Kasumi-1 (cell line): ENCODE measurements at regions not wholly inside any gene's neighbourhood (a gene's known extent, or its start where the extent isn't known, plus 50 kb on each side); places are given as distances from the start of the nearest gene placed in this dataset.
A peak's percentile ranks its signal among the peaks of the same experiment; 100 is the strongest.
"Not testable (repeated sequence)": the region's sequence is repeated elsewhere in the genome, so short reads cannot be mapped to it uniquely, and the experiment has no call there.

ENCODE experiments used
- DNase-seq, 2 experiments: peaks; one replicate each; lab custom pipeline; 2025; lab: John Stamatoyannopoulos, UW

GRCh38 chr18:22701795-22702194, 231.3 kb upstream of the RBBP8 start:
- no peak for DNase-seq

DNA sequence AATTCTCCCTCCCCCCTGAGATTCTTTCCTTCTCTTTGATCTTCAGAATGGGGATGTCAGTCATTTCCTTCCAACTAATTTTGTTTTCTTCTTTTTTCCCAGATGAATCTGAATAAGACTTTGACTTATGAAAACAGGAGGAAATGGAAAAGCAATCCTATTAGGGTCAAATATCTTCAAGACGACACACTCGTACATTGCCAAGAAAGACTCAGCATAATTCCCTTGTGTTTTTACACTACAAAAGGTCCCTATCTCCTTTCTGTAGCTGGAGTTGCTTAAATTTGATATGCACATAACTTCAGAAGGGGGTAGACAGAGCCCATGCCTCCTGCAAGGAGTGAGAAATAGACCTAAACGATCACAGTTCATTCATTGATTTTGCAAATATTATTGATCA, 230.3 kb upstream of the RBBP8 start:
- DNase-seq: no peak

DNA sequence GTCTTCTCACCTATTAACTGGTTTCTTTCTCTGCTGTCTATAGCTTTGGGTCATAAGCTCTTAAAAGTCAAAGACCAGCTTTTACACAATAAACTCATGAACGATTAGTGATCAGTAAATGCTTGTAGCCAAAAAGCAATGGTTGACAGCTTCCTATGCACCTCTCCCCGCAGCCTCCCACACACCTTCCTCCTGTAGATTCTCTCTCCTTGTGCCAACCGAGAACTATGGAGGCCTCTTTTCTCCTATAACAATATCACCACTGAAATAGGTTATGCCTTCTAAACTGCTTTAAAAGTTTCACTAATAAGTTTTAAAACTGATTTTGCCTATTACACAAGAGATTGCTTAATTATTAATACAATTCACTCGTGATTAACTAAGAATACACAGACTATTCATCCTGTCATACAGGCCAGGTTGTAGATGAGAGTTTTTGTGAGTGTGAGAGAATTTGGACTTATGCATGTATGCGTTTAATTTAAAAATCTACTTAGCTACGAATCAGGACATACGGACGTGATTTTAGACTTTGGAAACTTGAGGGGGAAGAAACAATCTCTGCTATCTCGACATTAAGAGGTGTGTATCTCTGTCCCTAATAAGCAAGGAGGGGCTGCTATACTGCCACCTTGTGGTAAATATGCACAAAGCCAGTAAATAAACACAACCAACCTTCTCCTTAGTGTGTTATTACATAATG, 229.1 kb upstream of the RBBP8 start:
- DNase-seq: peak; percentile 44 to 55

DNA sequence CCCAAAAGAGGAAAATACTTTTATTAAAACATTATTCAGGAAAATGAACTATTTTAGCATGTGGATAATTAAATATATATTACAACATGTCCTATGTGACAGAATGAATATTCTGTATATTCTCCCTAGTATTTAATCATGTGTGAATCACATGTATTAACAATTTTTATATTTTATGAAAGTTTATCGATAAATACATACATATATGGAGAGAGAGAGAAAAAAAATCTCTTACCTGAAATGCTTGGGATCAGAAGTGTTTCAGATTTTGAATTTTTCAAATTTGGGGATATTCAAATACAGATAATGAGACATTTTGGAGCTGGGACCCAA, 228.6 kb upstream of the RBBP8 start:
- no peak for DNase-seq

DNA sequence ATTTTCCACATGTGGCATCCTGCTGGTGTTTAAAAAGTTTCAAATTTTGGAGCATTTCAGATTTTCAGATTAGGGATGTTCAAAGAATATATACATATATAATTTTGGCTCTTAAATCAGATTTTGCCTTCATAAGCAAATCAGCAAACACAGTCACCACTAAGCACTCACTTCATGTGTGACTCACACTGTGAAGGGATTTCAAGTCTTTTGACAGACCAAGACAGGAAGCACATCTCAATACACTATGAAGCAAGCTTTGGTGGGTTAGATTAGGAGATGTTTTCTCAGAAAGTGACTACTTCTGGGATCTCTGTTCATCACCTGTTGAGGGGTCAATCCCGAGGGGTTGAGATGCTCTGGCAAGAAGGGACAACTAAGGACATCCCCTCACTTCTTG, 227.8 kb upstream of the RBBP8 start:
- DNase-seq: peak in 1 of 2 experiments; percentile 2

GRCh38 chr18:22706025-22706424, 227.1 kb upstream of the RBBP8 start:
- DNase-seq: not testable (repeated sequence)

- DNase-seq: no peak
Measured at GRCh38 chr18:22709288-22710060, 223.7 kb upstream of the RBBP8 start.

DNA sequence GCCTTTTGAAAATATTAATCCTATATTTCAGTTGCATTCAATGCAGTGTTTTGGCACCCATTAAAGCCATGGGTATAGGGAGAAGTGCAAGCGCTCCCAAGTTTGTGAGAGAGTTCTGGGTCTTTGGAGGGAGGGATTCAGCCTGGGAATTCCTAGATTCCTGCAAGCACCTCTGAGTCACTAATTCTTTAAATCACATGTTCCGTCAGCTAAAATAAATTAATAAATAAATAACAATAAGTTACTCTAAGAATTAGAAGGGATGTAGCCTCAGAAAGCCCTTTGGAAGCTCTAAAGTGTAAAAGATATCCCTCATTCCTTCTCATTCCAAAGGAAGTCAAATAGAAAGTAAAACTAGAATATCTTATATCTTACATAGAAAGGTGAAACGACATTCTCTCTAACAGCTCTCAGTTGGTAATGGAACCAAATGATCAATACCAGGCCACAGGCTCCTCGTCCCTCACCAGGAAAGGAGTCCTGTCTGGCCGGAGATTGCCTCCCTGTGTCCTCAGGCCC, 222.4 kb upstream of the RBBP8 start:
- no peak for DNase-seq

DNA sequence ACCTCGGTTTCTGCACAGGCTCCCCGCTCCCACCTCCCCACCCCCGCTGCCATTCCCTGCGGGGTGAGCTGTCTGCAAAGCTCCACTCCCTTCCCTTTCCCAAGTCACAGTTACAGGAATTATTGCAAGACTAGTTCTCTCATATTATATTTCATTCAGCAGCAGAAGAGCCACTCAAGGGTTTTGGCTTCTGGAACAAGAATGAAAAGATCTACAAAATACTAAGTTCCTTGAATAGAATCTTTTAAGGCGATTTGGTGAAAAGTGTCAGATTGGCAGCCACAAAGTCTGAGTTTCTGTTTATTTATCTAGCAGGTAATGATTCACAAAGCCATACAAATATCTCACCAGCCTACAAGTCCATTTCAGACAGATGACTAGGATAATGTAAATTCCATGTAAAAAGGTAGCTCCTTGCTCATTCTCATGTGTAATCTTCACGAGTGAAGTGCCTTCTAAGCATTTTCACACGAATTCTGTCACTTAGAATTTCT, 221.9 kb upstream of the RBBP8 start:
- no peak for DNase-seq

DNA sequence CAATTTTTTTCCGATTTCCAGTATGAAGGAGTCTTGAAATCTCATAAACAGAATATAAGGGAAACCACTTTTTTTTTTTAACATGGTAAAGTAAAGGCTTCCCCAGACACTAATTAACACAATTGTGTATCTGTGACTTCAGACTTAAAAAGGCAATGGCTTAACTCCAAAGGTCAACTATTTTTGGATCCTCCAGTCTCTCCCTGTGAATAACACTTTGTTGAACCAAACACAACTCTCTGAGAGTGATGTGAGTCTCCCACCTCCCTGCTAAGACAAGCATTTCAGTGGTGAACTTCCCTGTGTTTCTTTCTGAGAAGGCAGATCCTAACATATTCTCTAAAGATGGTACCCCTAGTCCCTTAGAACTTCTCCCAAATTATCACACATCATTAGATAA, 219.6 kb upstream of the RBBP8 start:
- DNase-seq: no peak

- DNase-seq: not testable (repeated sequence)
Measured at GRCh38 chr18:22717536-22717935, 215.6 kb upstream of the RBBP8 start.

- DNase-seq: no peak
Measured at GRCh38 chr18:22723221-22723620, 209.9 kb upstream of the RBBP8 start.

- no peak for DNase-seq
Measured at GRCh38 chr18:22723773-22724172, 209.4 kb upstream of the RBBP8 start.

DNA sequence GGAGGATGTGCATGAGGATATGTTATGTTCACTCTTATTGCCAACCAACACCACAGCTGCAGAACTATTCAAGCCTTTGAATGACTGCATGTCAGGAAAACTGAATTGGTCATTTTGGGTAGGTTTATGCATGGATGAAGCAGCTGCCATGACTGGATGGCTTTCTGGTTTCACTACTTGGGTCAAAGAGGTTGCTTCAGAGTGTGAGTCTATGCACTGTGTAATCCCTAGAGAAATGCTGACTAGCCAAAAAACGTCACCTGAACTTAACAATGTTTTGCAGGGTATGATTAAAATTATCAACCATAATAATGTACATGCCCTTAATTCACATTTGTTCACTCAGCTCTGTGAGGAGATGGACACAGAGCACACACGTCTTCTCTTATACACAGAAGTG, 206.7 kb upstream of the RBBP8 start:
- DNase-seq: no peak

- no peak for DNase-seq
Measured at GRCh38 chr18:22728016-22728415, 205.1 kb upstream of the RBBP8 start.

GRCh38 chr18:22728481-22729105, 204.5 kb upstream of the RBBP8 start:
- no peak for DNase-seq

DNA sequence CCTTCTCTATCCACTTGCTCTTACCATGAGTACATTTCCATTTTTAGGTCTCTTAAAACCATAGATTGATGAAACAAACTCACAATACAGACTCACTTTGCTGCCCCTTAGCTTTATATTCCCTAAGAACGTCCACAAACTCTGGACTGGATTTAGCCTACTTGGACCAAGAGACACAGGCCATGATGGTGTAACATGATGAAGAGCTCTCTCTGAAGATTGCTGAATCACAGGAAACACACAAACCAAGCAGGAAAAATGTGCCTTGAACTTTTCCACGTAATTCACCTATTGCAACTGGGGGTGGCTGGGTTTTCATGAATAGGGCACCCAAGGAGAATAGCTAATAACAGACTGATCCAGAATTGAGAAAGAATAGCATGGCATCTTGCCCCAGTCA, 201.7 kb upstream of the RBBP8 start:
- DNase-seq: no peak

DNA sequence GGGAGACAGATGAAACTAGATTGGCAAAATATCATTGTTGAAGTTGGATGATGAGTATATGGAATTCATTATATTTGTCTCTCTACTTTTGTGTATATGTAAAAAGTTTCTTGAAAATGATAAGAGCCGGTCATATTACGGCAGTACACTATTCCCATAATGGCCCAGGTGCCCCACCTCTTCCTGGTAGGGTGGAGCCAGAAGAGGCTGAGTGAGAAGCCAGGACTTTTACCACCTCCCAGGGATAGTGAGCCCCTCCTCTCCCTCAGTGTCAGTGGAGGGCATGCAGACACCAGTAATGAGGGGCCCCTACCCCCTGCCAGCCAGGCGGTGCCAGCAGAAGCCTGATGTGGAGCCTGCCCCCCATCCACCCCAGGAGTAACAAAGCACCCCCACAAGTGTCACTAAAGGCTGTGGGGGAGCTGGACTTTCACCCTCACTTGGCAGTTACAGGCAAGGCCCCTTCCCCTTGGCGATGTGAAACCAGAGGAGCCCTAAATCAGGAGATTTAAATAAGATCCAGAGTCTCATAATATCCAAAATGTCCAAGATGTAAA, 198.9 kb upstream of the RBBP8 start:
- no peak for DNase-seq

DNA sequence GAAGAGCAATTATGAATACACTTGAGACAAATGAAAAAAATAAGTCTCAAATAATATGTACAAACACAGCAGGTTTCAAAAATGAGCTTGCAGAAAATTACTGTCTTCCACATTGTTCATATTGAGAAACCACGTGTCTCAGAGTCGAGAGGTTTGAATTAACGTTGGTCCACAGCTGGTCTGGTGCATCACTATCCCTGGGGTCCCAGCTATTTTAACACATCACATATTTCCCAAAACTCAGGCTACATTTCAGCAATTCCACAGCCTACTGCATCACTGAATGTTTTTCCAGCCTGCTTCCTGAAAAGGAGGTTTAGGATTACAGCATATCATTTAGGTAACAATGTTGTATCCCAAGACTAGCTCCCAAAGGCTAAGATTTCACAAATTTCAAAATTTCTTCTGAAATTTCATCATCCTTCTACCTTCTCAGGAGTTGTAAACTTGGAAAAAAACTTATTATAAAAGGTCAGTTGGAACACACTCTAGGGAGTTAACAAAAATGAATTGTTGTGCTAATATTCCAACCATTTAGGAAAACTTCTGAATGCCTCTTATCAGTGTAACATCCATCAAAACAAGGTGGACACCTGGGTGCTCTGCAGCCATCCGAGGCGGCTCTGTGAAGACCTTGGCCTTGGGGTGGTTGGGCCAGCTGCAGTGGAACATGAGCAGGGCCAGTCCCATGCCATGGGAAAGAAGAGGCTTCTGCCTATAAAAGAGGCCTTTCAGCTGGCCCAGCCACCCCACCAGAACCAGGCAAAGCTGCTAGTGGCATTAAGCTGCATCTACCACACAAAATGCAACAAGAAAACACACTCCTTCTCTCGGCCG, 198.1 kb upstream of the RBBP8 start:
- no peak for DNase-seq

- DNase-seq: no peak
Measured at GRCh38 chr18:22737054-22737453, 196.1 kb upstream of the RBBP8 start.

GRCh38 chr18:22739061-22739642, 194.0 kb upstream of the RBBP8 start:
- DNase-seq: no peak
